ENCODE measurements at regions not wholly inside any gene's neighbourhood (a gene's known extent, or its start where the extent isn't known, plus 50 kb on each side); places are given as distances from the start of the nearest gene placed in this dataset.

- TF ChIP-seq CTCF (IDR thresholded peaks at IDR 0.05) (no peak), POLR2A (IDR thresholded peaks at IDR 0.05) (no peak)
Measured at GRCh38 chr11:71127806-71128205, 124.6 kb downstream of the SHANK2 start.
